OCI-LY7 (cell line): ENCODE measurements at regions not wholly inside any gene's neighbourhood (a gene's known extent, or its start where the extent isn't known, plus 50 kb on each side); places are given as distances from the start of the nearest gene placed in this dataset.

Source experiments
- BruUV-seq: library from RNA; stranded (reverse); fragments of 400-500 nt; replicated peaks from 2 replicates; lab custom pipeline; 2021; lab: Mats Ljungman, UMichigan
- CTCF ChIA-PET: fragments of 300-600 bp; sonication (Branson Sonifier 250); formaldehyde crosslinking; loops from one replicate; lab custom pipeline; 2022; ENCODE audit warnings: antibody characterized with exemption; ENCODE audit not compliant: unreplicated experiment; lab: Charles Lee
- POLR2A ChIA-PET: fragments of 300-600 bp; sonication (Branson Sonifier 250); formaldehyde crosslinking; loops from one replicate; lab custom pipeline; 2022; ENCODE audit warnings: antibody characterized with exemption; lab: Charles Lee
- DNase-seq: peaks from one replicate; pipeline ENCODE4 v3.0.0-alpha.2; 2015; ENCODE audit warnings: low spot score
- H2AFZ ChIP-seq: fragments of 200-600 bp; sonication (generic), shearing (Covaris generic); 2 replicates; pipeline ENCODE4 v1.6.1; 2014; ENCODE audit warnings: mild to moderate bottlenecking, antibody characterized with exemption, low read length, moderate library complexity
- H3K27ac ChIP-seq: fragments of 200-600 bp; sonication (generic); 2 replicates; pipeline ENCODE4 v1.5.1; 2014; ENCODE audit warnings: mixed run types, low read depth, mild to moderate bottlenecking, moderate library complexity, low read length, inconsistent platforms; ENCODE audit not compliant: poor library complexity, severe bottlenecking
- H3K36me3 ChIP-seq: fragments of 200-600 bp; sonication (generic); 2 replicates; pipeline ENCODE4 v1.6.1; 2014; ENCODE audit warnings: mild to moderate bottlenecking, antibody characterized with exemption, low read length, moderate library complexity, mixed read lengths; ENCODE audit not compliant: insufficient read depth
- H3K4me1 ChIP-seq: fragments of 200-600 bp; sonication (generic); 2 replicates; pipeline ENCODE4 v1.5.1; 2014; ENCODE audit warnings: mild to moderate bottlenecking, low read length; ENCODE audit not compliant: insufficient read depth, poor library complexity, severe bottlenecking
- H3K4me2 ChIP-seq: fragments of 200-600 bp; sonication (generic); 2 replicates; pipeline ENCODE4 v1.6.1; 2014; ENCODE audit warnings: mild to moderate bottlenecking, low read length
- H3K4me3 ChIP-seq: fragments of 200-600 bp; sonication (generic); 2 replicates; pipeline ENCODE4 v1.5.1; 2014; ENCODE audit warnings: mild to moderate bottlenecking, low read depth, low read length; ENCODE audit not compliant: poor library complexity, severe bottlenecking
- H3K79me2 ChIP-seq: fragments of 200-600 bp; sonication (generic); 2 replicates; pipeline ENCODE4 v1.6.1; 2016; ENCODE audit warnings: low read depth, mild to moderate bottlenecking, low read length, moderate library complexity, mixed read lengths; ENCODE audit not compliant: insufficient read depth
- H3K9me2 ChIP-seq: fragments of 200-600 bp; sonication (generic); 2 replicates; pipeline ENCODE4 v1.6.1; 2016; ENCODE audit warnings: mild to moderate bottlenecking, low read length, mixed read lengths; ENCODE audit not compliant: insufficient read depth
- H3K9me3 ChIP-seq: fragments of 200-600 bp; sonication (generic); 2 replicates; pipeline ENCODE4 v1.6.1; 2014; ENCODE audit warnings: mild to moderate bottlenecking, mixed run types, low read length, mixed read lengths
- H4K20me1 ChIP-seq: fragments of 200-600 bp; sonication (generic); 2 replicates; pipeline ENCODE4 v1.6.1; 2014; ENCODE audit warnings: mild to moderate bottlenecking, antibody characterized with exemption, low read length, moderate library complexity, mixed read lengths; ENCODE audit not compliant: insufficient read depth
- EZH2phosphoT487 ChIP-seq: fragments of 200-600 bp; sonication (generic); IDR thresholded peaks from 2 replicates; pipeline ENCODE4 v1.6.1; 2018; ENCODE audit warnings: low read depth, borderline replicate concordance, mild to moderate bottlenecking, mixed run types, antibody characterized with exemption, low read length, moderate library complexity, mixed read lengths
- intact Hi-C: fragments of 100-400 bp; cut with micrococcal nuclease; formaldehyde crosslinking; loops from one replicate; pipeline ENCODE4 v1.10.0; 2022; ENCODE audit not compliant: unreplicated experiment
- TF ChIP-seq, protein P1 (sequence below): fragments of 200-600 bp; sonication (generic); conservative IDR thresholded peaks from 2 replicates; pipeline ENCODE4 v1.5.1; 2014; ENCODE audit warnings: mild to moderate bottlenecking, antibody characterized with exemption, low read length, moderate library complexity, mixed read lengths

DNA sequence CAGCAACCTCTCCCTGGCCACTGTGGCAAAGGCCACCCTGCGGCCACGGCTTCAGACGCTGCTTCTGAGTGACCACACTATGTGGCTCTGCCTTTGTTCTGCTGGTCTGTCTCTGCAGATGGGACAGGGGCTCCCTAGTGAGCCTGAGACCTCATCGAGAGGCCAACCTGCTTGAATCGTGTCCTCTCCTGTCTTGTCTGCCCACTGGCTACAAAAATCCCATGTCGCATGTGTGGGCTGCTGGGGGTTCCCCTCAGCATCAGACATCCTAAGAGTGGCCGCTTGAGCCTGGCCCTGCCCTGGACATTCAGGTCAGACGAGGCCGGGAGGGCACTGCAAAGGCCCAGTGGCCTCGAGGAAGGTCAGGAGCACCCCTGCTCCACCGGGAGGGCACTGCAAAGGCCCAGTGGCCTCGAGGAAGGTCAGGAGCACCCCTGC is 222.9 kb downstream of the DLL1 start:
- no peaks in the 10 kb centered on the region for H3K79me2 ChIP-seq
- H4K20me1 ChIP-seq: no peaks in the 10 kb centered on the region
- H3K4me1 ChIP-seq: no peaks in the 10 kb centered on the region
- no peak overlapping the region for H3K27ac ChIP-seq
- POLR2A ChIA-PET: no interaction called here
- intact Hi-C loops: no loop called here
- no TSS peak for BruUV-seq
- no peaks in the 10 kb centered on the region for H3K9me3 ChIP-seq
- H3K4me2 ChIP-seq: no peak overlapping the region
- no peak overlapping the region for H3K4me3 ChIP-seq
- TF ChIP-seq, protein P1, sequence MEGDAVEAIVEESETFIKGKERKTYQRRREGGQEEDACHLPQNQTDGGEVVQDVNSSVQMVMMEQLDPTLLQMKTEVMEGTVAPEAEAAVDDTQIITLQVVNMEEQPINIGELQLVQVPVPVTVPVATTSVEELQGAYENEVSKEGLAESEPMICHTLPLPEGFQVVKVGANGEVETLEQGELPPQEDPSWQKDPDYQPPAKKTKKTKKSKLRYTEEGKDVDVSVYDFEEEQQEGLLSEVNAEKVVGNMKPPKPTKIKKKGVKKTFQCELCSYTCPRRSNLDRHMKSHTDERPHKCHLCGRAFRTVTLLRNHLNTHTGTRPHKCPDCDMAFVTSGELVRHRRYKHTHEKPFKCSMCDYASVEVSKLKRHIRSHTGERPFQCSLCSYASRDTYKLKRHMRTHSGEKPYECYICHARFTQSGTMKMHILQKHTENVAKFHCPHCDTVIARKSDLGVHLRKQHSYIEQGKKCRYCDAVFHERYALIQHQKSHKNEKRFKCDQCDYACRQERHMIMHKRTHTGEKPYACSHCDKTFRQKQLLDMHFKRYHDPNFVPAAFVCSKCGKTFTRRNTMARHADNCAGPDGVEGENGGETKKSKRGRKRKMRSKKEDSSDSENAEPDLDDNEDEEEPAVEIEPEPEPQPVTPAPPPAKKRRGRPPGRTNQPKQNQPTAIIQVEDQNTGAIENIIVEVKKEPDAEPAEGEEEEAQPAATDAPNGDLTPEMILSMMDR: no peak
- TF ChIP-seq EZH2phosphoT487: no peak
- H3K9me2 ChIP-seq: no peaks in the 10 kb centered on the region
- no peak overlapping the region for H2AFZ ChIP-seq
- H3K36me3 ChIP-seq: no peaks in the 10 kb centered on the region
- DNase-seq: no peak
- CTCF ChIA-PET: no interaction called here

DNA sequence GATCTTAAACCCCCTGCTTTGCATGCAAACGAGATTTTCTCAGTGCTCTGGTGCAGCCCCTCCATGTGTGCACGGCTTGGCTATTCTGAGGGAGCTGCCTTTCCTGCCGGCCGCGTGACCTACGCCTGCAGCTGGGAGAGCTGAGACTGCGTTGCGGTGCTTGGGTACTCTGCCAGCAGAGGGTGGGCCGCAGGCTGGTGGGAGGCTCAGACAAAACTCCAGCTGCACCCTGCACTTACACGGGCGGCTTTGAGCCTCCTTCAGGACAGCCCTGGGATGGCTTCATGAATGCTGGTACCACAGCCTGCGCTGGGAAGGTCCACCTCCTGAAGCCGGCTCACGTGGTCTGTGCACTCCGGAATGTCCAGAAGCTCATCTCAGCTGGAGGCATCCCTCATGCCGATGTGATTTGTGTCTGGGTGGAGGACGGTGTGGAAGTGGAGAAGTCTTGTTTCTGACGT is 223.7 kb downstream of the DLL1 start:
- no TSS peak for BruUV-seq
- Histone ChIP-seq H3K9me3 (no peaks in the 10 kb centered on the region), H3K79me2 (no peaks in the 10 kb centered on the region), H3K4me1 (no peaks in the 10 kb centered on the region), H3K36me3 (no peaks in the 10 kb centered on the region), H3K27ac (no peak overlapping the region), H3K4me3 (no peak overlapping the region), H4K20me1 (no peaks in the 10 kb centered on the region), H3K9me2 (no peaks in the 10 kb centered on the region), H2AFZ (no peak overlapping the region), H3K4me2 (no peak overlapping the region)
- intact Hi-C loops: no loop called here
- DNase-seq: no peak
- POLR2A ChIA-PET: no interaction called here
- no peak for TF ChIP-seq EZH2phosphoT487
- TF ChIP-seq, protein P1: no peak
- CTCF ChIA-PET: no interaction called here

DNA sequence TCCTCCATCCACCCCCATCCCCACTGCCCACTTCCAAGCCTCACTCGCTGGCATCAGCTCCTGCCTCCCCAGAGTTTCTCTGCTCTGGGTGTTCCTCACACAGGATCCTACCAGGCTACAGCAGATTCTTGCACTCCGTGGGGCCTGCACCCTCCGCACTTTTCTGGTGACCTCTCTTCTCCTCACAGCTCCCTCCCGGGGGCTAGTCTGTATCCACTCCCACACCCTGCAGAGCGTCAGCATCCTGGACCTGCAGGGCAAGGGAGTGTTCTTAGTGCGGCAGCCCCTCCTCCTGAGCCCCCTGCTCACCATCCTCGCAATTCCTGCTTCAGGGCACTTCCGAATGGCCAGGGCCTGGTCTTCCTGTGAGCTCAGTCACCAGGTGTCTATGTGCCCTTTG is 224.2 kb downstream of the DLL1 start:
- DNase-seq: no peak
- Histone ChIP-seq H4K20me1 (no peaks in the 10 kb centered on the region), H3K9me3 (no peaks in the 10 kb centered on the region), H3K36me3 (no peaks in the 10 kb centered on the region), H3K4me1 (no peaks in the 10 kb centered on the region), H2AFZ (no peak overlapping the region), H3K4me3 (no peak overlapping the region), H3K4me2 (no peak overlapping the region), H3K27ac (no peak overlapping the region), H3K9me2 (no peaks in the 10 kb centered on the region), H3K79me2 (no peaks in the 10 kb centered on the region)
- TF ChIP-seq, protein P1: no peak
- TF ChIP-seq EZH2phosphoT487: no peak
- ChIA-PET POLR2A (no interaction called here), CTCF (no interaction called here)
- intact Hi-C loops: no loop called here
- BruUV-seq: no TSS peak
